T47D (cell line): ENCODE measurements at regions not wholly inside any gene's neighbourhood (a gene's known extent, or its start where the extent isn't known, plus 50 kb on each side); places are given as distances from the start of the nearest gene placed in this dataset.

Experiments
- DNase-seq, 2 experiments: peaks; one replicate each; pipeline versions ENCODE4 v3.0.0 to v3.0.0-alpha.2; 2011 to 2012; ENCODE audit warnings: low read depth in 1 of 2, low spot score in 1 of 2
- JUND ChIP-seq: IDR thresholded peaks from 2 replicates; pipeline ENCODE4 v1.6.1; 2012; ENCODE audit warnings: low read depth
- in situ Hi-C: cut with HindIII; loops from 2 replicates; pipeline ENCODE4 v1.10.0; 2016; ENCODE audit warnings: low sequenced_read_pairs, low pct_unique_long_range_greater_than_20kb

DNA sequence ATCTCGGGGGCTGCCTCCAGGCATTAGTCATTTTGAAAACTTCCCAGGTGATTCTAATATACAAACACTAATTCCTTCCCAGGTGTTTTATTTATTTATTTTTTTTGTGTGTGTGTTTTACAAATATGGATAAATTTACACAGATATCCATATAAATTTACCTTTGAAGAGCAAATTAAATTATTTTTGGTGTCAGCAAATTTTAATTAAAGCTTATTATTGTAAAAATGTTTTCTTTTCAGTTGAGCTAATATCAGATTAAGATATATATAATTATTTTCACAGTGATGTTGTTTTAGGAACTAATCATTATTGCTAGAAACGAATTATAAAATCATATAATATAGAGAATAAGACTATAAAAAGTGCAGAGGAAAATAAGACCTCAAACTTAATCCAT is 62.0 kb upstream of the FREM3 start:
- no peak for DNase-seq
- TF ChIP-seq JUND: no peak
- in situ Hi-C loops: no loop called here
